HG03175 (cell line): ENCODE measurements at regions not wholly inside any gene's neighbourhood (a gene's known extent, or its start where the extent isn't known, plus 50 kb on each side); places are given as distances from the start of the nearest gene placed in this dataset.
"Not testable (repeated sequence)": the region's sequence is repeated elsewhere in the genome, so short reads cannot be mapped to it uniquely, and the experiment has no call there.

Source experiments
- ATAC-seq: cut with Tn5 transposase; IDR thresholded peaks from one replicate; pipeline ENCODE4 v1.9.1; 2021; ENCODE audit warnings: mild to moderate bottlenecking, moderate library complexity; ENCODE audit not compliant: unreplicated experiment

DNA sequence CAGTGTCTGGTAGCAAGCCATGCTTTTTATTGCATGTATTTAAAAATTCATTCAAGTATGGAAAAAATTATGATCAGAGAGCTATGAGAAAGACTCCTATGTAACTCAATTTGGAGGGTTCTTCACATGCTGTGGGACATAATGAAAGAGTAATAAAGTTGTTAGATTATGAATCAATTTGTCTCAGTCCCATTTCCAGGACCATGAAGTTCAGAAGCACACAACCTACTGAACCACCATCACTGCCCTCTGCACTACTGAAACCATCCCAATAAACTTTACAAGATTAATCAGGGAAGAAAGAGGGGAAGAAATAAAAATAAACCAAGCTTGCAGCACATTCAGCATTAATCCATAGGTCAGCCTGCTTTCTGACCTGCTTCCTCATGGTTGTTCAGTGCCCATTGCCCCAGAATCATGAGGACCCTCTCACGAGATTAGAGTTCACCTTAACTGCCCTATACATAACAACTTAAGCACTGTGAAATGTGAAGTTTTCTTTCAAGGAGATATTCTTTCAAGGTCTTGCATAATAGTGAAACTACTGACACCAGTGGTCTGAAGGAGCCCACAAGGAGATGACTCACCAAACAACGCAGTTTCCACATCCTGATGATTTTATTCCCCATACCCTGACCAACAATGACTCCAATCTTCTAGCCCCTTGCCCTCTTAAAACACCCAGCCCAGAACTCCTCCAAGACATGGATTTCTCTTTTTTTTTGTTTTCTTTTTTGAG, 171.5 kb upstream of the ADCY1 start:
- no peak for ATAC-seq

DNA sequence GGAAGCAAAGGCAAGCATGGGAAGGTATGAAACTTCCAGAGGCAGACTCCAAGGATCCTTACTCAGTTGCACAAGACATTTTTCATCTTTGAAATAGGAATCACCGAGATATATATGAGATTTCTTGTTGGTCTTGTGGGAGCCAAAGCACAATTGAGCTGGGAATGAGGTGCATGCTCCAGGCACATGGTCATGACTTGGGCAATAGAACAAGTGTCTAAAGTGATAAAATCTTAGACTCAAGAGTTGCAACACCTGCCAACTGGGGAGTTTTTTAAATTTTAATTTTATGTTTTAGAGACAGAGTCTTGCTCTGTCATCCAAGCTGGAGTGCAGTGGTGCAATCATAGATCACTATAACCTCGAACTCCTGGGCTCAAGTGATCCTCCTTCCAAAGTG, 169.5 kb upstream of the ADCY1 start:
- no peak for ATAC-seq

DNA sequence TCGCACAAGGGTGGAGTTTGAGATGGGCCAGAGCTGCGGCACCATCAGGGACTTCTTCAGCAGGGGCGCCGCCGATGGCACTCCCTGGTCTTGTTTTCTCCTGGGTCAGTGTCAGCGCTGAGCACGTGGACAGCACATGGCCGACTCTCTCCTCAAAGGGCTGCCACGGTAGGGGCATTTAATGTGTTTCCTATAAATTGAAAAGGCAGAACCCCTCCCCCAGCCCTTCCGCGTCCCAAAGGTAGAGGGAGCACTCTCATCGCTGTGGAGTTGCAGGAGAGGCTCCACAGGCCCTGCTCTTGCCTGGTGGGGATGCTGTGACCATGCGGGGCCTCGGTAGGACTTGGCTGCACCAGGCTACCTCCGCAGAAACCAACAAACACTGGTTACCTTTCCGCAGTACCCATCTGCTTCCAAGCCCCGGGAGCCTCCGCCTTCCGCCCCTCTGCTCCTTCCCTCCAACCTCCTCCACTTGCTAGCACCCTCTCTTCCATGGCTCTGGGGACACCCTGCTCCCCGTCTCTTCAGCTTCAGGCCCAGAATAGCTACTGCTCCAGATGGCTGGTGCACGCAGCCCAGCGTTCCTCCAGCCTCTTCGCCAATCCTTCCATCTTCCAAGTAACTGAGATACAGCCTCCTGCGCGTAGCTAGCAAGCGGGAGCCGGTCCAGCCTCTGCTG, 166.3 kb upstream of the ADCY1 start:
- no peak for ATAC-seq

DNA sequence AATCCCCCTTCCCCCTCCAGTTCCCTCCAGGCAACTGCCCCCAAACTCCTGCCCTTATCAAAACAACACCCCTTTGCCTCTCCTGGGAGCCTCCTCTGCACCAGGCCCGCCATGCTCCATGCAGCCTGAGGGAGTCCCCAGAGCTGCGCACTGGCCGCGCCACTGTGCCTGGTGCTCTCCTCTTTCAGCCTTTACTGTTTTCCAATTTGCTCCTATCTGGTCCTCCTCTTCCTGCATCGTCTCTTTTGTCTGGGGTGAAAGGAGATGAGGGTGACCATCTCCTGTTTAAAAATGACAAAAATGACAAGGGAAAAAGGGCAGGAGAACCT, 165.8 kb upstream of the ADCY1 start:
- no peak for ATAC-seq

DNA sequence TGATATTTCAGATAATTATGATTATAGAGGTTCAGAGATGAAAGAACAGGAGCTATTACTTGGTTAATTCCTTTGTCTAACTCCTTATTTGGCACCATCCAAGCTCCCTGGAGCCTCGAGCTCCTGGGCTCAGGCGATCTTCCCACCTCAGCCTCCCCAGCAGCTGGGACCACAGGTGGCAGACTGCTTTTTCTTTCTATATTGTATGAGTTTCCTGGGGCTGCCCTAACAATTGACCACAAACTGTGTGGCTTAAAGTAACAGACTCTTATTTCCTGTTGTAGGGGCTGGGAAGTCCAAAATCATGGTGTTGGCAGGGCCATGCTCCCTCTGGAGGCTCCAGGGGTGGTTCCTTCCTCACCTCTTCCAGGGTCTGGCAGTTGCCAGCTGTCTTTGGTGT, 163.3 kb upstream of the ADCY1 start:
- ATAC-seq = no peak

DNA sequence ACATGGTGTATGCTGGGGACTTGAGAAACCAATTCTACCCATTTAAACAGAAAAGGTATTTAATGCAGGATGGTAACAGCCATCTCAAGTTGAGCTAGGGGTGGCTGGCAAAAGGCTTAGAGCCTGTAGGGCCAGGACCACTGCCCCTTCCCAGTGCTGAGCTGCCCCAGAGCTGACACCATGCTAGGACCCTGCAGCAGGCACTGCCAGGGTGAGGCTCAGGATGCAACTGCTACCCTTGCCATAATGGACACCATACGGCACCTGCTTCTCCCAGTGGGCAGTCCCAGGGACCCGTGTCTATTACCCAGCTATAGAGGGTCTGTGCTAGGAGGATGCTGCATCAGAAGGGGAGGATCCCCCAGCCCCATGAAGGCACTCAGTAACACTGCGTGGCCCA, 160.7 kb upstream of the ADCY1 start:
- ATAC-seq = no peak

DNA sequence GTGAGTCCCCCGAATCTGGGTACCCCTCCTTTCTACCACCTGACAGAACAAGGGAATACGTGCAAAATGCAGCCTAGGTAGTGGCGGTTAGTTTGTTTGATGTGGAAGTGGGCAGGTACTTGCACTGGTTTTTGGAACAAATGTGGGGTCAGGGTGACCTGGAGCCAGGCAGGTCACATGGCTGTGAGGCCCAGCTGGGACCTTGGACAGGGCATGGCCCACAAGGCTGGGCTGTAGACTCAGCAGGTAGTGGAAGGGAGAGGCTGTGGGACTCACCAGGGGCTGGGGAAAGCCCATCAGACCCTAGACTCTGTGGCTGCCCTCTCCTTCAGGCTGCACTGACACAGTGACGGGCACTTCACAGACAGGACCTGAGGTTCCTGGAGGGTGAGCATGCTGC, 159.9 kb upstream of the ADCY1 start:
- no peak for ATAC-seq

DNA sequence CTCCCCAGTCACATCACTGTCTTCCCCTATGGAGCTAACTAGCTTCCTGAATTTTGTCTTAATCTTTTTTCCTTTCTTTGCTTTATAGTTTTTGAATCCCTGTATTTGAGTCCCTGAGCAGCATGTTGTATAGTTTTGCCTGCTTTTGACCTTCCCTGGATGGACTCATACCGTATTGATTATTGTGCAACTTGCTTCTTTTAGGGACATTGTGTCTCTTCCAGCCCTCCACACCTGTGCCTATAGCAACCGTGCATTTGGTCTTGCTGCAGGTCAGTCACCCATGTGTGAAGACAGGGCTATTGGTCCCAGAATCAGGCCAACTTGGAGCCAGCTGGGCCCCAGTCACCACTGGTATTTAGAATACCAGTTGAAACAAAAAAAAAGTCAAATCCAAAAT, 158.9 kb upstream of the ADCY1 start:
- ATAC-seq = no peak

DNA sequence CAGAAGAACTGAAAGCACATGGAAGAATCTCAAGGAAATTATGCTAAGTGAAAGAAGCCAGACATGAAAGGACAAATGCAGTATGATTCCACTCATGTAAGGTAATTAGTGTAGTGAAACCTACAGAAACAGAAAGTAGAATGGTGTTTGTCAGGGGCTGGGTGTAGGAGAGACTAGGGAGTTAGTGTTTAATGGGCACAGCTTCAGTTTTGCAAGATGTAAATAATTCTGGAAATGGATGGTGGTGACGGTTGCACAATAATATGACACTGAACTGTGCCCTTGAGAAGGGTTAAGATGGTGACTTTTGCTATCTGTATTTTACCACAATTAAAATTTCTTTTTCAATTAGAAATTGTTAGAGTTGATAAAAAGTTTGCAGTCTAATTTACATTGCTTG, 157.3 kb upstream of the ADCY1 start:
- ATAC-seq = no peak

DNA sequence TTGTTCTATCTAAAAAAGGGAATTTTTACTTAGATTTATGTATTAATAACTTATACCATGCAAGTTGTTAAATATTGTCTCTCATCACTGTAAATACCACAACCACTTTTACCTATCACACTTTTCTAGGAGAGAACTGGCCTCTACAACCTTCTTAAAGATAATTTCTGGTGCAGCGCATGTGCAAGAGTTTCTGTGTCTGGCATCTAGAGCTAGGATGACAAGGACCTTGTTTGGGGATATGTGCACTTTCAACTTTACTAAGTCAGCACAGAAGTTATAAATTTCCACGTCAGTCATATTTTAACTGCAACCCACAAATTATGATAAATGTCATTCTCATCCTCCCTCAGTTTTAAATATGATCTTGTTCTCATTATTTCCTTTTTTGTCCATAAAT, 156.9 kb upstream of the ADCY1 start:
- no peak for ATAC-seq

DNA sequence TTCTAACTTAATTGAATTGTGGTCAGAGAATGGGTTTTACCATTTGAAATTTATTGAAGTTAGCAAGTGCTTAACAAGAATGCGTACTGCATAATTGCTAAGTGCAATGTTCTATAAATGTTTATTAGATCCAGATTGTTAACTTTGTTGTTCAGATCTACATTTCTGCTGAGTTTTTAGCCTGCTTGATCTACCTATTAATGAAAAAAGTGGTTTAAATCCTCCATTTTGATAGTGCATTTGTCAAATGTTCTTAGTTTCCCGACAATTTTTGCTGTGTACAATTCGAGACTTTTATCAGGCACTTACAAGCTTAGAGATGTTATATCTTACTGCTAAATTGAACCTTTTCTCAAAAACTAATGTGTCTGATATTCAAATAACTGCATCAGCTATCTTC, 156.4 kb upstream of the ADCY1 start:
- ATAC-seq = no peak

DNA sequence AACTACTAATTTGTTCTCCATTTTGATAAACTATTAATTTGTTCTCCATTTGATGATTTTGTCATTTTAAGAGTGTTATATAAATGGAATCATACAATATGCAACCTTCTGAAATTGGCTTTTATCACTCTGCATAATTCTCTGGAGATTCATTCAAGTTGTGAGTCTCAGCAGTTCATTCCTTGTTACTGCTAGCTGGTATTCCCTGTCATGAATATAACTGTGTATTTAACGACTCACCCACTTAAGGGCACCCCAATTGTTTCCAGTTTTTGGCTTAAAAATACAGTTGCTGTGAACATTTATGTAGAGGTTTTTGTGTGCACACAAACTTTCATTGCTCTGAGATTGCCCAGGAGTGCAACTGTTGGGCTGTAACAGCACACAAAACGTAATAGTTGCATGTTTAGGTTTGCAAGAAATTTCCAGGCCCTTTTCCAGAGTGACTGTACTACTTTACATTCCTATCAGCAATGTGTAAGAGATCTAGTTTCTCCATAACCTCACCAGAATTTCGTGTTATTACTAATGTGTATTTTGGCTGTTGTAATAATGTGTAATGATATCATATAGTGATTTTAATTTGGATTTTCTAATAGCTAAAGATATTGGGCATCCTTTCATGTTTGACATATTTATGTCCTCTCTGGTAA, 153.2 kb upstream of the ADCY1 start:
- ATAC-seq = no peak

DNA sequence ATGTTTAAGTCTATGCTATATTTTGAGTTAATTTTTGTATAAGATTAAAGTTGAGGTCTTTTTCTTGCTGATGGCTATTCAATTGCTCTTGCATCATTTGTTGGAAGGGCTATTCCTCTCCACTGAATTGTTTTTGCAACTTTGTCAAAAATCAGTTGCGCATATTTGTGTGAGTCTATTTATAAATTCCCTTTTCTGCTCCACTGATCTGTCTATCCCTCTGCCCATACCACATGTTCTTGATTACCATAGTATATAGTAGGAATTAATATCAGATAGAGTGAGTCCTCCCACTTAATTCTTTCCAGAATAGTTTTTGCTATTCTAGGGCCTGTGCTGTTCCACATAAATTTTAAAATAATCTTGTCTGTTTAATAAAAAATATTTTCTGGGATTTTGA, 152.4 kb upstream of the ADCY1 start:
- ATAC-seq = no peak

DNA sequence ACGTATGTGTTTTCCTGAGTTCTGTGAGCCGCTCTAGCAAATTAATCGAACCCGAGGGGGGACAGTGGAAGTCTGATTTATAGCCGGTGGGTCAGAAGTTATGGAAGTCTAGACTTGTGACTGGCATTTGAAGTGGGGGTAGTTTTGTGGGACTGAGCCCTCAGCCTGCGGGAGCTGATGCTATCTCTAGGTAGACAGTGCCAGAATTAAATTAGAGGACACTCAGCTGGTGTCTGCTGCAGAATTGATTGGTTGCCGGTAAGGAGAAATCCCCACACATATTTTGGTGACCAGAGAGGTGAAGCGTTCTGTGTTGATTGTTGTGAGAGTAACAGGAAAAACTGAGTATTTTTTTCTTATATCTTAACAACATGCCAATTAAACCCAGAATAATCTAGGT, 143.8 kb upstream of the ADCY1 start:
- ATAC-seq = no peak

DNA sequence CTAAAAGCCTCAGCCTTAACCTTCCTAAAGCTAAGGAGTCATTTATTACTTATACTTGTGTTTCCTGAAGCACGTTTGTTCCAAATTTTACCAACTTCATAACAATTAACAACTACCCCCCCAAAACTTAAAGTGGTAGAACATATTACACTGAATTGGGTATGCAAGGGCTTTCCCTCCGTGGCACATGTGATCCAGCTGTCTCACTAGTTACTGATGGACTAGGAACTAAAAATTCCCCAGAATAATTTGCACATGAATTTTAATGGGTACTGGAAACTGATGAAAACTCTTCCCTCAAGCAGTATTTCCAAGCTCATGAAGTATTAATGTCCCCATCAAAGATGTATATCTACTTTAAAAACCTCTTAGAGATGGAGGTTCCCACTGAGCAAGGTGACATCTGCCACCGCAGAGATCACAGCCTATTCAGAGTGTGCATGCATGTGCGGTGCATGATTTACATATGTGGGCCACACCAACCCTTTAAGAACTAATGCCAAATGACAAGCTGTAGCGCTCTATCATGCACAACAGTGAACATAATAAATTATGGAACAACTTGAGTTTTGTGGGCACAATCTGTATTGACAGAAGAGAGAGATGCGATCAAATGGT, 139.9 kb upstream of the ADCY1 start:
- no peak for ATAC-seq

DNA sequence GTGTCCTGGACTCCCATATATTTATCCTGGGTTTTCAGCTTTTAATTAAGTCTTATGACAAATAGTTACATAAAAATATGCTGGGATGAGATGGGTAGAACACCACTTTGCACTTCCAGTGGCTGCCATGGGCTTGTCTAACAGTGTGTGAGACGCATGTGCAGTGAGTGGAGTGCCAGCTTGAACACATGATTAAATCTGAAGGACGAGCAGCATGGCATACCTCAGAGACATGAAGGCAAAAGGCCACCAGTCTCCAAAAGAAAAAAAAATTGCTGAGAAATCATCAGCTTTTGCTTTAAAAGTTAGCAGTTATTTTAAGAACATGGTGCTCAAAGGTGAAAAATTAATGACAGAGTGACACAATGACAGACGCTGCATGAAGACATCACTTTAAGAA, 139.0 kb upstream of the ADCY1 start:
- no peak for ATAC-seq

DNA sequence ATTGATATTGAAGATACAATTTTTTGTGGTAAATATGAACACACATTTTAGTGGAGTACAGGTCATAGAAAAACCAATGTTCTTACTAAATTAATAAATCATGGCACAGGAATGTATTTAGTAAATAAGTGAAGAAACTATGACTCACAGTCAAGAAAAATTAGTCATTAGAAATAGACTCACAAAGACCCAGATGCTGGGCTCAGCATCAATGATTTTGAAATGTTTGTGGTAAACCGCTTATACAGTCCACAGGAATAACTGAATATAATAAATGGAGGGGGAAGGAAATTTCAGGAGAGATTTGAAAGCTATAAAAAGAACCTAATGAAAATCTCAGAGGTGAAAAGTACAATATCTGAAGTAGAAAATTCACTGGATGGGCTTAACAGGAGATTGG, 138.3 kb upstream of the ADCY1 start:
- ATAC-seq = no peak

DNA sequence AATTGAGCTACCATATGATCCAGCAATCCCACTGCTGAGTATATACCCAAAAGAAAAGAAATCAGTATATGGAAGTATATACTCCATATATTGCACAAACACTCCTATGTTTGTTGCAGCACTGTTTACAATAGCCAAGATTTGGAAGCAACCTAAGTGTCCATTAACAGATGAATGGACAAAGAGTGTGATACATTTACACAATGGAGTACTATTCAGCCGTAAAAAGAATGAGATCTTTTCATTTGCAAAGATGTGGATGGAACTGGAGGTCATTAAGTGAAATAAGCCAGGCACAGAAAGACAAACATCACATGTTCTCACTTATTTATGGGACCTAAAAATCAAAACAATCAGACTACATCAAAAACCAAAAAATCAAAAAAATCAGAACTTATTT, 133.4 kb upstream of the ADCY1 start:
- ATAC-seq = not testable (repeated sequence)

DNA sequence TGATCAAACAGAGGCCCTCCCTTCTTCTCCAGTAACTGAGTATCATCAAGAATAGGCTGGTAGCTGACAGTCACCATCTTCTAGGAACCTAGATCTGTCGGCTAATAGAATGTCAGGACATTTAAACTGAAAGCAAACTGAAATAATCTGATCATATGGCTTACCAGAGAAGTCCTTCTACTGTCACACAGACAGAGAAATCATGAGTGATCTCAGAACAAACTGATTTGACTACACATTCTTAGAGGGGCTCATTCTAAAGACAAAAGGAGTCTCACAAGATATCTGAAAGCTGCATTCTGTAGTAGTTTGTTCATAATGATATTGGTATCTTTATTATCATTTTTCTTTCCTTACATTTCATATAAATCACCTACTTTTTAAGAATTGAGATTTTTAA, 130.9 kb upstream of the ADCY1 start:
- ATAC-seq = no peak

DNA sequence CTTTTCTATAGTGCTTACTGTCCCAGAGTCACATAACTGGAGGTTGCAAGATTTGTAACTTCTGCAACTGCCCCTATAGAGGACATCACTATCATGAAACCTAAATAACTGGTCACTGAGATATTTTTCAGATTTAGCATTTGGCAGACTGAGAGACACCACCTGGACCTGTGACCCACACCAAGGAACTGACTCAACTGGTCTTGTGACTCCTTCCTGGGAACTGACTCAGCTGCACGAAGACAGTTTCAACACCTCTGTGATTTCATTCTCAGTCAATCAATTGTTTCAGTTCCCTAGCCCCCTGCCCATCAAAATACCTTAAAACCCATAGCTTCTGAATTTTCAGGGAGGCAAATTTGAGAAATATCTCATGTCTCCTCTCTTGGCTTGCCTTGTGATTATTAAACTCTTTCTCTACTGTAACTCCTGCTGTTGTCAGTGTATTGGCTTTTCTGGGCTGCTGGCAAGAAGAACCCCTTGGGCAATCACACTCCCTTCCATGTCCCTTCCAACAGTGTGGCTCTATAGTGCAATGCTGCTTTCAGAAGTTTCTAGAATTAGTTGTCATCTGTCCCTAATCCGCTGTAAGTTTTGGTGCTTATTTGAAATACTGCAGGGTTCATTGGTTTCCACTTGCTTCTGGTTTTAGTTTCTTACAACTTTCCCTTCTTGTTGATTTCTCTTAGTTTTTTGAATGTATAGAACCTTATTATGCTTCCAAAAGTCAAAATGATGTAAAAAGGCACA, 127.8 kb upstream of the ADCY1 start:
- no peak for ATAC-seq

DNA sequence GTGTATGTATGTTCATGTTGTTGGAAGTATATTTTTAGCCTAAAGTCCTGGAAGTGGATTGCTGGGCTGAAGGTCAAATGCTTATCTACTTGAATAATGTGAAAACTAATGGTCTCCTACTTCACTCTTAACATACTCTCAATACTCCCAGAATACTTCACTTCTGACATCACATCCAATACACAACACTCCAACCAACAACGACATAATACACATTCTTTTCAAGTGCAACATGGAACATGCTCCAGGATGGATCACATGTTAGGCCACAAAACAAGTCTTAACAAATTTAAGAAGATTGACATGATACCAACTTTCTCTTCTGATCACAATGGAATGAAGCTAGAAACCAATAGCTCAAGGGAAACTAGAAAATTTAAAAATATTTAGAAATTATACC, 126.9 kb upstream of the ADCY1 start:
- no peak for ATAC-seq
